ENCODE measurements at regions not wholly inside any gene's neighbourhood (a gene's known extent, or its start where the extent isn't known, plus 50 kb on each side); places are given as distances from the start of the nearest gene placed in this dataset.

- DNase-seq (ENCODE audit: low spot score): no peak
- in situ Hi-C loops (cut with MboI; ENCODE audit: low pct_unique_long_range_greater_than_20kb, low sequenced_read_pairs, unreplicated experiment): loop anchor here (10.0 kb wide), 1 partner anchor 222 kb away; no protein-coding TSS in a partner anchor
- TF ChIP-seq, protein P1, sequence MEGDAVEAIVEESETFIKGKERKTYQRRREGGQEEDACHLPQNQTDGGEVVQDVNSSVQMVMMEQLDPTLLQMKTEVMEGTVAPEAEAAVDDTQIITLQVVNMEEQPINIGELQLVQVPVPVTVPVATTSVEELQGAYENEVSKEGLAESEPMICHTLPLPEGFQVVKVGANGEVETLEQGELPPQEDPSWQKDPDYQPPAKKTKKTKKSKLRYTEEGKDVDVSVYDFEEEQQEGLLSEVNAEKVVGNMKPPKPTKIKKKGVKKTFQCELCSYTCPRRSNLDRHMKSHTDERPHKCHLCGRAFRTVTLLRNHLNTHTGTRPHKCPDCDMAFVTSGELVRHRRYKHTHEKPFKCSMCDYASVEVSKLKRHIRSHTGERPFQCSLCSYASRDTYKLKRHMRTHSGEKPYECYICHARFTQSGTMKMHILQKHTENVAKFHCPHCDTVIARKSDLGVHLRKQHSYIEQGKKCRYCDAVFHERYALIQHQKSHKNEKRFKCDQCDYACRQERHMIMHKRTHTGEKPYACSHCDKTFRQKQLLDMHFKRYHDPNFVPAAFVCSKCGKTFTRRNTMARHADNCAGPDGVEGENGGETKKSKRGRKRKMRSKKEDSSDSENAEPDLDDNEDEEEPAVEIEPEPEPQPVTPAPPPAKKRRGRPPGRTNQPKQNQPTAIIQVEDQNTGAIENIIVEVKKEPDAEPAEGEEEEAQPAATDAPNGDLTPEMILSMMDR (IDR thresholded peaks at IDR 0.05; ENCODE audit: extremely low read depth, insufficient read depth, missing control alignments): no peak
Observed at GRCh38 chr16:72242757-72243156, 70.8 kb upstream of the PMFBP1 start.

DNA sequence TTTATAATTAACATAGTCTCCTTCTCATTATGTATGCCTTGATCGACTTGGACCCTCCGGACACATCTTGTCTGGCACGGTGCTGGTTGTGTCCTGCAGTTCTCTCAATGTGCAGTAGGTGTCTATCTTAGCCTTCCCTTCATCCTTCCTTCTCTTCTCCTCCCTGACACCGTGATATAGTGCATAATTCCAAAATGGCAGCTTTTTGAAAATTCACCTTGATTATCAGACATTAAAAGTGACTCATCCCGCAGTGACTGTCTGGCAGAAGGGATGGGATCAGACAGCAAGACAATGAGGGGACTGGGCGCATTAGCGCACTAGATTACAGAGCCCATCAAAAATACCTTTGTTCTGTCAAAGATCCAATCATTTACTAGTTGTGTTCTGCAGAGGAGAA, 70.0 kb upstream of the PMFBP1 start:
- in situ Hi-C loops (cut with MboI; ENCODE audit: low pct_unique_long_range_greater_than_20kb, low sequenced_read_pairs, unreplicated experiment): loop anchor here (10.0 kb wide), 1 partner anchor 223 kb away; no protein-coding TSS in a partner anchor
- DNase-seq (ENCODE audit: low spot score): peak; percentile 11
- TF ChIP-seq, protein P1 (IDR thresholded peaks at IDR 0.05; ENCODE audit: extremely low read depth, insufficient read depth, missing control alignments): peak; percentile 64

DNA sequence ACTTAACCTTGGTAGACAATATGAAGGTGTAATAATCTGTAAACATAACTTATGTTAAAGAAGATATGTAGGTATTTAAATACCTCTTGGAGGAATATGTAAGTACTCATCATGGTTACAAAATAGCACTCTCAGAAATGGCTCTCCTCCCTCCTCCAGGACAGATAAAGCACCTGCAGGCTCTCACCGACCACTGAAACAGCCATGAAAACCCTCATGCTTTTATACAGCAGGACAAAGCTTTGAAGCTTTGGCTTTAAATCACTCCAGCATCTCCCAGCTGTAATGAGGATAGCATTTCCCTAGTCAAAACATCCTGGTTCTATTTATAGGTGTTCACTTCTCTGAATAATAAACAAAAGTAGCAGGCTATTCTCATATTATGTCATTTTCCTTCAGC, 69.1 kb upstream of the PMFBP1 start:
- DNase-seq (ENCODE audit: low spot score): no peak
- TF ChIP-seq, protein P1 (IDR thresholded peaks at IDR 0.05; ENCODE audit: extremely low read depth, insufficient read depth, missing control alignments): no peak
- in situ Hi-C loops (cut with MboI; ENCODE audit: low pct_unique_long_range_greater_than_20kb, low sequenced_read_pairs, unreplicated experiment): loop anchor here (10.0 kb wide), 1 partner anchor 224 kb away; no protein-coding TSS in a partner anchor

GRCh38 chr16:72240466-72240865, 68.5 kb upstream of the PMFBP1 start:
- no peak for DNase-seq (ENCODE audit: low spot score)
- TF ChIP-seq, protein P1 (IDR thresholded peaks at IDR 0.05; ENCODE audit: extremely low read depth, insufficient read depth, missing control alignments): no peak
- in situ Hi-C loops (cut with MboI; ENCODE audit: low pct_unique_long_range_greater_than_20kb, low sequenced_read_pairs, unreplicated experiment): loop anchor here (10.0 kb wide), 1 partner anchor 224 kb away; no protein-coding TSS in a partner anchor

GRCh38 chr16:72236866-72237265, 64.9 kb upstream of the PMFBP1 start:
- in situ Hi-C loops (cut with MboI; ENCODE audit: low pct_unique_long_range_greater_than_20kb, low sequenced_read_pairs, unreplicated experiment): no loop called here

GRCh38 chr16:72234387-72234786, 62.4 kb upstream of the PMFBP1 start:
- no peak for DNase-seq (ENCODE audit: low spot score)
- TF ChIP-seq, protein P1 (IDR thresholded peaks at IDR 0.05; ENCODE audit: extremely low read depth, insufficient read depth, missing control alignments): no peak
- in situ Hi-C loops (cut with MboI; ENCODE audit: low pct_unique_long_range_greater_than_20kb, low sequenced_read_pairs, unreplicated experiment): no loop called here

More at GRCh38 chr16:72236866-72237265, 64.9 kb upstream of the PMFBP1 start:
- TF ChIP-seq, protein P1 (IDR thresholded peaks at IDR 0.05; ENCODE audit: extremely low read depth, insufficient read depth, missing control alignments): no peak
- no peak for DNase-seq (ENCODE audit: low spot score)

Data from GM13977 (cell line).